ENCODE measurements at regions not wholly inside any gene's neighbourhood (a gene's known extent, or its start where the extent isn't known, plus 50 kb on each side); places are given as distances from the start of the nearest gene placed in this dataset.

GRCh38 chr7:81159402-81159801 is 240.6 kb upstream of the SEMA3C start:
- TF ChIP-seq CTCF (IDR thresholded peaks at IDR 0.05) (no peak), POLR2A (IDR thresholded peaks at IDR 0.05) (no peak)

All from thyroid gland (tissue), 4 donors.